B cell (primary cell): ENCODE measurements at regions not wholly inside any gene's neighbourhood (a gene's known extent, or its start where the extent isn't known, plus 50 kb on each side); places are given as distances from the start of the nearest gene placed in this dataset.

ENCODE experiments used
- ATAC-seq: fragments of 200-7000 bp; cut with Tn5 transposase; one replicate; pipeline ENCODE4 v1.10.0; 2021; ENCODE audit warnings: low read depth, mild to moderate bottlenecking, moderate number of reproducible peaks, moderate library complexity
- CTCF ChIA-PET: fragments of 350-600 bp; sonication (Branson Sonifier 250); formaldehyde crosslinking; loops from one replicate; lab custom pipeline; 2021; ENCODE audit warnings: antibody characterized with exemption, inconsistent platforms; lab: Charles Lee
- POLR2A ChIA-PET: fragments of 350-600 bp; sonication (Branson Sonifier 250); formaldehyde crosslinking; loops from one replicate; lab custom pipeline; 2021; ENCODE audit warnings: antibody characterized with exemption; lab: Charles Lee
- DNase-seq: peaks from one replicate; pipeline ENCODE4 v3.0.0; 2013
- H2AFZ ChIP-seq: 2 replicates; pipeline ENCODE4 v1.6.1; 2012; ENCODE audit warnings: mild to moderate bottlenecking, low read depth, low read length; ENCODE audit not compliant: insufficient read depth, poor library complexity, severe bottlenecking
- H3K27ac ChIP-seq, 2 donors: 1 replicate in 1 of 2; 2 replicates in 1 of 2; pipeline ENCODE4 v1.5.1; 2012 to 2013; ENCODE audit warnings: low read length in 2 of 2, mild to moderate bottlenecking in 2 of 2, moderate library complexity in 1 of 2
- H3K27me3 ChIP-seq, 4 experiments: fragments of 200-600 bp in 1 of 4; sonication (generic) in 1 of 4; replicated peaks in 1 of 4; 1 replicate in 2 of 4; 2 replicates in 2 of 4; pipeline versions ENCODE4 v1.6.1 to v1.7.0; 2013 to 2016; ENCODE audit warnings: low read length in 3 of 4, mild to moderate bottlenecking in 2 of 4, mixed read lengths in 1 of 4, moderate library complexity in 1 of 4; ENCODE audit not compliant: insufficient read depth in 4 of 4, control insufficient read depth in 3 of 4; ENCODE audit errors: control extremely low read depth in 1 of 4
- H3K36me3 ChIP-seq, 2 experiments: replicated peaks in 1 of 2; 1 replicate in 1 of 2; 2 replicates in 1 of 2; pipeline versions ENCODE4 v1.6.1 to v1.7.1; 2013; ENCODE audit warnings: low read length in 1 of 2; ENCODE audit not compliant: insufficient read depth in 2 of 2, control insufficient read depth in 1 of 2; ENCODE audit errors: control extremely low read depth in 1 of 2, extremely low read depth in 1 of 2
- H3K4me1 ChIP-seq, 2 donors: fragments of 200-600 bp in 1 of 2; sonication (generic) in 1 of 2; 1 replicate in 1 of 2; 2 replicates in 1 of 2; pipeline versions ENCODE4 v1.5.1 to v1.6.1; 2013 to 2017; ENCODE audit warnings: low read length in 2 of 2; ENCODE audit not compliant: control insufficient read depth in 2 of 2, insufficient read depth in 2 of 2
- H3K4me2 ChIP-seq: replicated peaks from 2 replicates; pipeline ENCODE3; 2012; ENCODE audit warnings: mild to moderate bottlenecking, low read depth, low read length; ENCODE audit not compliant: poor library complexity, severe bottlenecking
- H3K4me3 ChIP-seq, 5 experiments: fragments of 200-600 bp in 1 of 5; sonication (generic) in 1 of 5; 1 replicate in 3 of 5; 2 replicates in 2 of 5; pipeline versions ENCODE4 v1.5.1 to v1.7.0; 2011 to 2016; ENCODE audit warnings: low read length in 4 of 5, mild to moderate bottlenecking in 4 of 5, low read depth in 2 of 5, control low read depth in 1 of 5, moderate library complexity in 1 of 5; ENCODE audit not compliant: insufficient read depth in 1 of 5; ENCODE audit errors: control extremely low read depth in 1 of 5, extremely low read depth in 1 of 5
- H3K79me2 ChIP-seq: fragments of 200-600 bp; sonication (generic); one replicate; pipeline ENCODE4 v1.6.0; 2016; ENCODE audit warnings: low read length; ENCODE audit not compliant: control insufficient read depth, insufficient read depth
- H3K9ac ChIP-seq: fragments of 200-600 bp; sonication (generic); 2 replicates; pipeline ENCODE4 v1.6.1; 2017; ENCODE audit warnings: mild to moderate bottlenecking, low read length, moderate library complexity
- H3K9me3 ChIP-seq, 3 donors: one replicate each; pipeline versions ENCODE4 v1.6.1 to v1.7.1; 2013; ENCODE audit warnings: low read length in 2 of 3; ENCODE audit not compliant: control insufficient read depth in 2 of 3, insufficient read depth in 1 of 3; ENCODE audit errors: control extremely low read depth in 1 of 3
- H4K20me1 ChIP-seq: 2 replicates; pipeline ENCODE4 v1.6.0; 2012; ENCODE audit warnings: mild to moderate bottlenecking, low read length; ENCODE audit not compliant: insufficient read depth, control insufficient read depth, poor library complexity, severe bottlenecking
- H3K27ac Mint-ChIP-seq: one replicate; pipeline ENCODE4 v1.8.0; 2021; ENCODE audit warnings: mixed read lengths
- H3K27me3 Mint-ChIP-seq: one replicate; pipeline ENCODE4 v1.8.0; 2021; ENCODE audit warnings: mixed read lengths
- H3K4me1 Mint-ChIP-seq: one replicate; pipeline ENCODE4 v1.8.0; 2021; ENCODE audit warnings: mixed read lengths
- H3K4me3 Mint-ChIP-seq: one replicate; pipeline ENCODE4 v1.8.0; 2021; ENCODE audit warnings: mixed read lengths
- H3K9me3 Mint-ChIP-seq: one replicate; pipeline ENCODE4 v1.8.0; 2022; ENCODE audit warnings: mixed read lengths; ENCODE audit not compliant: insufficient read depth
- EZH2 ChIP-seq: IDR thresholded peaks from 2 replicates; pipeline ENCODE4 v1.6.1; 2012; ENCODE audit warnings: borderline replicate concordance, low read depth, mild to moderate bottlenecking, moderate library complexity, low read length; ENCODE audit not compliant: insufficient read depth, poor library complexity, severe bottlenecking
- WGBS: methylation state at CpG from one replicate; pipeline ENCODE4 v1.1.5; 2013; ENCODE audit warnings: missing lambda C conversion rate; ENCODE audit not compliant: insufficient coverage; 5-methylcytosine and 5-hydroxymethylcytosine counted together
- intact Hi-C: fragments of 100-400 bp; cut with micrococcal nuclease; formaldehyde crosslinking; loops from one replicate; pipeline ENCODE4 v1.10.0; 2022
- TF ChIP-seq, protein P1 (sequence below): fragments of 200-600 bp; IDR thresholded peaks from one replicate; pipeline ENCODE4 v1.8.0; 2022; ENCODE audit warnings: antibody characterized with exemption, mild to moderate bottlenecking

DNA sequence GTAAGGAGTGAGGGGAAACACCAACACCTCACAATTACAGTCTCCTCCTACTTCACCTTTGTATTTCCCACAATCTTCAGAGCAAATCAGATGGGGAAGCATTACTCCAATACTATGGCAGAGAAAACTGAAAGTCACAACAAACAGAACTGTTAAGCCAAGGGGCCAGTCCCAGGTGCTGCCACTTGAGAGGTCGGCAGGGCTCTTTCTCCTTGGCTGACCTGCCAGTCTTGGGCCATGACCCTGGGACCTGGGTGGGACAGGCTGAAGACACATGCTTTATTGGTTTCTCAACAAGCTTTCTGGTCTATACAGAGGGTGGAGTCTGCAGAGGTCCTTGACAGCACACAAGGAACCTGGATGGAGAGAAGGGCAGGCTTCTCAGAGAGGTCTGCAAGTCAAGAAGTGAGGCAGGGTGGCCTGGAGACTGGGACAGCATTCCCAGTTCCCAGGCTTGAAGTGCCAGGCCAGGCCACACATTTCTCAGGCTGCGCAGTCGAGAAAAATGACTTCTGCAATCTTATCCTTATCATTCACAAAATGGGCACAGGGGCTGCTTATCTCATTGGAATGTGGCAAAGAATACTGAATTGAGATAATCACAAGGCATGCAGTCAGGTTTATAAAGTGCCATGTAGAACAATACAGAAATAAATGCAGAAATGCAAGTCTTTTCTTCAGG, 301.0 kb downstream of the CXCL12 start:
- peaks cover 7% of the 10 kb centered on the region for H3K9me3 Mint-ChIP-seq
- no peaks in the 10 kb centered on the region for H3K79me2 ChIP-seq
- H3K4me3 Mint-ChIP-seq = no peak overlapping the region
- H4K20me1 ChIP-seq = no peaks in the 10 kb centered on the region
- POLR2A ChIA-PET = no interaction called here
- intact Hi-C loops = no loop called here
- no peaks in the 10 kb centered on the region for H3K36me3 ChIP-seq
- H3K27me3 ChIP-seq = no peaks in the 10 kb centered on the region
- H3K9me3 ChIP-seq = no peaks in the 10 kb centered on the region
- DNase-seq = no peak
- no peaks in the 10 kb centered on the region for H3K4me1 Mint-ChIP-seq
- CTCF ChIA-PET = no interaction called here
- H3K4me1 ChIP-seq = no peaks in the 10 kb centered on the region
- no peak for ATAC-seq
- no peak overlapping the region for H3K9ac ChIP-seq
- no peak overlapping the region for H3K27ac ChIP-seq
- WGBS = 80% methylated on average over 1 of the region's 3 CpGs
- H3K4me3 ChIP-seq = no peak overlapping the region
- H3K4me2 ChIP-seq = no peak overlapping the region
- TF ChIP-seq EZH2 = no peak
- no peak overlapping the region for H2AFZ ChIP-seq
- no peak overlapping the region for H3K27ac Mint-ChIP-seq
- no peaks in the 10 kb centered on the region for H3K27me3 Mint-ChIP-seq

- intact Hi-C loops = no loop called here
Measured at GRCh38 chr10:44071479-44071878, 313.4 kb downstream of the CXCL12 start.

More at GRCh38 chr10:44071479-44071878, 313.4 kb downstream of the CXCL12 start:
- POLR2A ChIA-PET = no interaction called here
- H4K20me1 ChIP-seq = no peaks in the 10 kb centered on the region
- CTCF ChIA-PET = no interaction called here
- no peak overlapping the region for H3K4me2 ChIP-seq
- no peak overlapping the region for H3K9ac ChIP-seq
- no peak overlapping the region for H3K4me3 Mint-ChIP-seq
- H3K27me3 ChIP-seq = no peaks in the 10 kb centered on the region
- H3K4me1 ChIP-seq = no peaks in the 10 kb centered on the region
- H3K79me2 ChIP-seq = no peaks in the 10 kb centered on the region
- peaks cover 0 to 5% (median 0%) of the 10 kb centered on the region in 3 donors for H3K9me3 ChIP-seq
- no peak for DNase-seq
- TF ChIP-seq EZH2 = no peak
- TF ChIP-seq, protein P1, sequence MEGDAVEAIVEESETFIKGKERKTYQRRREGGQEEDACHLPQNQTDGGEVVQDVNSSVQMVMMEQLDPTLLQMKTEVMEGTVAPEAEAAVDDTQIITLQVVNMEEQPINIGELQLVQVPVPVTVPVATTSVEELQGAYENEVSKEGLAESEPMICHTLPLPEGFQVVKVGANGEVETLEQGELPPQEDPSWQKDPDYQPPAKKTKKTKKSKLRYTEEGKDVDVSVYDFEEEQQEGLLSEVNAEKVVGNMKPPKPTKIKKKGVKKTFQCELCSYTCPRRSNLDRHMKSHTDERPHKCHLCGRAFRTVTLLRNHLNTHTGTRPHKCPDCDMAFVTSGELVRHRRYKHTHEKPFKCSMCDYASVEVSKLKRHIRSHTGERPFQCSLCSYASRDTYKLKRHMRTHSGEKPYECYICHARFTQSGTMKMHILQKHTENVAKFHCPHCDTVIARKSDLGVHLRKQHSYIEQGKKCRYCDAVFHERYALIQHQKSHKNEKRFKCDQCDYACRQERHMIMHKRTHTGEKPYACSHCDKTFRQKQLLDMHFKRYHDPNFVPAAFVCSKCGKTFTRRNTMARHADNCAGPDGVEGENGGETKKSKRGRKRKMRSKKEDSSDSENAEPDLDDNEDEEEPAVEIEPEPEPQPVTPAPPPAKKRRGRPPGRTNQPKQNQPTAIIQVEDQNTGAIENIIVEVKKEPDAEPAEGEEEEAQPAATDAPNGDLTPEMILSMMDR = no peak
- H3K27ac ChIP-seq = no peak overlapping the region
- no peak for ATAC-seq
- no peaks in the 10 kb centered on the region for H3K27me3 Mint-ChIP-seq
- WGBS = no CpG with 5 or more reads among the region's 2 CpGs
- H2AFZ ChIP-seq = no peak overlapping the region
- no peaks in the 10 kb centered on the region for H3K36me3 ChIP-seq
- H3K4me3 ChIP-seq = no peak overlapping the region
- H3K27ac Mint-ChIP-seq = no peak overlapping the region
- H3K9me3 Mint-ChIP-seq = peaks cover 3% of the 10 kb centered on the region
- H3K4me1 Mint-ChIP-seq = no peaks in the 10 kb centered on the region
